ENCODE measurements at regions not wholly inside any gene's neighbourhood (a gene's known extent, or its start where the extent isn't known, plus 50 kb on each side); places are given as distances from the start of the nearest gene placed in this dataset.

DNA sequence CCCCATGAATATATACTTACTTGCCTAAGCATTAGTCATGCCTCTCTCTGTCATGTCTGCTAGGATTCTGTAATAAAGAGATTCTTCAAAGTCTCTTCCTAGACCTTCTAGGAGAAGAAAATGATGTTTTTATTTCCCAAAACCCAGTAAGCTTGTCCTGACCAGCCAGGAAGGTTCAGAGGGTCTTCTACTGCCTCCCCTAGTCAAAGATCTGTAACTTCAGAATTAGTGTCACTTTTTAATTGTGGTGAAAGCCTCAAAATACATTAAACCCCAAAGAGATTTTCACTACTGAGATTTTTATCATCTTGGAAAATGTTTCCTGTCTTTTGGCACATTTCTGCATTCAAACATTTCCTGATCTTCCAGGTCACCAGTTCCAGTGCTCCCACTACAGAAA lies 232.9 kb upstream of the STK17B start:
- Histone ChIP-seq H3K27me3 (ENCODE audit: insufficient read depth, low read length) (no peaks in the 10 kb centered on the region), H3K9ac (ENCODE audit: low read length) (no peak overlapping the region), H3K79me2 (ENCODE audit: insufficient read depth, low read length) (no peaks in the 10 kb centered on the region), H4K20me1 (ENCODE audit: insufficient read depth) (no peaks in the 10 kb centered on the region), H3K27ac (ENCODE audit: low read depth, low read length) (no peak overlapping the region), H2AFZ (ENCODE audit: low read depth, low read length, poor library complexity, severe bottlenecking) (no peak overlapping the region), H3K4me2 (ENCODE audit: low read length) (no peak overlapping the region), H3K9me2 (ENCODE audit: insufficient read depth) (no peaks in the 10 kb centered on the region), H3K9me3 (ENCODE audit: control insufficient read depth in 1 of 2, insufficient read depth in 1 of 2, low read depth in 1 of 2, low read length in 2 of 2) (no peaks in the 10 kb centered on the region), H3K36me3 (ENCODE audit: control insufficient read depth in 1 of 2, insufficient read depth in 2 of 2, low read length in 2 of 2) (no peaks in the 10 kb centered on the region), H3K4me1 (ENCODE audit: control insufficient read depth in 1 of 2, insufficient read depth in 2 of 2, low read length in 2 of 2) (peaks cover 2 to 4% of the 10 kb centered on the region in 2 experiments; a peak in 1 of 4 replicates), H3K4me3 (replicated peaks in 1 of 2; ENCODE audit: low read depth in 1 of 2, low read length in 2 of 2) (no peak overlapping the region)
- DNase-seq (ENCODE audit: low read depth, low spot score) = no peak
- intact Hi-C loops (cut with micrococcal nuclease) = no loop called here
- ChIA-PET CTCF (interaction anchor here (0.9 kb wide), 1 partner anchor 67 kb away, joined by 5 read pairs; no protein-coding TSS in a partner anchor), RAD21 (ENCODE audit: low non-redundant PET in 1 of 2, low total read pairs in 2 of 2, uncharacterized antibody in 2 of 2, unreplicated experiment in 2 of 2) (no interaction called here), POLR2A (no interaction called here)
- no peak for TF ChIP-seq RAD21 (IDR thresholded peaks at IDR 0.05; ENCODE audit: low read depth)
- ATAC-seq = no peak
- no TSS peak for BruUV-seq (replicated peaks)

DNA sequence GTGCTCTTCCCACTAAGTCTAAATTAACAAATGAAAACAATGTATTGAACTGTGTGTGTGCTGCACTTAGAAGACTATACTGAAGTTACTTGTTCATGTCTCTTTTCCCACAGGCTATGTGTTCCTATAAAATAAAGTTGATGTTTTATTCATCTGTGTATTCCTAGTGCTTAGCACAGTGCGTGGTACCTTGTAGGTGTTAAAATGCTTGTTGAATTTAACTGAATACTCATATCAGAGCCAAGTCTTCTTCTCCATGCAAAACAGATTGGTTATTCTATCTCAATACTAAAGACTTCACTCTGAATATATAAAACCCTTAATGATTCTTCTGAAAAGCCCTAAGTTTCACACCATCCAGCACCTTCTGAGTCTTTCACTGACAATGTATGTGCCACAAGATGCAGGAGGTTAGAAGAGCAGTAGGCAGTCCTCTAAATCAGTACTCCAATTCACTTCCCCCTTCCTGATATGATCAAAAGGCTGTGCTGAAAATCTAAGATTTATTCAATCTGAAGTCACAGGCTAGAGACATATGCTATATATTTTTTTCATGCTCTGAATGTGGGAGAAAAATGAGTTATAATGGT lies 231.7 kb upstream of the CCDC150 start:
- Histone ChIP-seq H3K4me3 (replicated peaks in 1 of 2; ENCODE audit: low read depth in 1 of 2, low read length in 2 of 2) (no peak overlapping the region), H3K27me3 (ENCODE audit: insufficient read depth, low read length) (no peaks in the 10 kb centered on the region), H4K20me1 (ENCODE audit: insufficient read depth) (no peaks in the 10 kb centered on the region), H3K36me3 (ENCODE audit: control insufficient read depth in 1 of 2, insufficient read depth in 2 of 2, low read length in 2 of 2) (no peaks in the 10 kb centered on the region), H2AFZ (ENCODE audit: low read depth, low read length, poor library complexity, severe bottlenecking) (no peak overlapping the region), H3K4me1 (ENCODE audit: control insufficient read depth in 1 of 2, insufficient read depth in 2 of 2, low read length in 2 of 2) (no peaks in the 10 kb centered on the region), H3K9me2 (ENCODE audit: insufficient read depth) (no peaks in the 10 kb centered on the region), H3K27ac (ENCODE audit: low read depth, low read length) (no peak overlapping the region), H3K79me2 (ENCODE audit: insufficient read depth, low read length) (no peaks in the 10 kb centered on the region), H3K4me2 (ENCODE audit: low read length) (no peak overlapping the region), H3K9ac (ENCODE audit: low read length) (no peak overlapping the region), H3K9me3 (ENCODE audit: control insufficient read depth in 1 of 2, insufficient read depth in 1 of 2, low read depth in 1 of 2, low read length in 2 of 2) (no peaks in the 10 kb centered on the region)
- CTCF ChIA-PET = no interaction called here
- RAD21 ChIA-PET (ENCODE audit: low non-redundant PET in 1 of 2, low total read pairs in 2 of 2, uncharacterized antibody in 2 of 2, unreplicated experiment in 2 of 2) = no interaction called here
- no peak for ATAC-seq
- no peak for TF ChIP-seq EZH2 (IDR thresholded peaks at IDR 0.05)
- TF ChIP-seq JUND (IDR thresholded peaks at IDR 0.05) = no peak
- intact Hi-C loops (cut with micrococcal nuclease) = no loop called here
- BruUV-seq (replicated peaks) = no TSS peak
- no peak for DNase-seq (ENCODE audit: low read depth, low spot score)
- POLR2A ChIA-PET = no interaction called here

GRCh38 chr2:196409376-196409775 lies 230.1 kb upstream of the CCDC150 start:
- Histone ChIP-seq H3K9ac (ENCODE audit: low read length) (no peak overlapping the region), H2AFZ (ENCODE audit: low read depth, low read length, poor library complexity, severe bottlenecking) (no peak overlapping the region), H3K4me3 (replicated peaks in 1 of 2; ENCODE audit: low read depth in 1 of 2, low read length in 2 of 2) (no peak overlapping the region), H3K4me1 (ENCODE audit: control insufficient read depth in 1 of 2, insufficient read depth in 2 of 2, low read length in 2 of 2) (no peaks in the 10 kb centered on the region), H3K27ac (ENCODE audit: low read depth, low read length) (no peak overlapping the region), H3K79me2 (ENCODE audit: insufficient read depth, low read length) (no peaks in the 10 kb centered on the region), H3K9me2 (ENCODE audit: insufficient read depth) (no peaks in the 10 kb centered on the region), H4K20me1 (ENCODE audit: insufficient read depth) (no peaks in the 10 kb centered on the region), H3K27me3 (ENCODE audit: insufficient read depth, low read length) (no peaks in the 10 kb centered on the region), H3K4me2 (ENCODE audit: low read length) (no peak overlapping the region), H3K9me3 (ENCODE audit: control insufficient read depth in 1 of 2, insufficient read depth in 1 of 2, low read depth in 1 of 2, low read length in 2 of 2) (no peaks in the 10 kb centered on the region), H3K36me3 (ENCODE audit: control insufficient read depth in 1 of 2, insufficient read depth in 2 of 2, low read length in 2 of 2) (no peaks in the 10 kb centered on the region)
- intact Hi-C loops (cut with micrococcal nuclease) = no loop called here
- no peak for ATAC-seq
- ChIA-PET RAD21 (ENCODE audit: low non-redundant PET in 1 of 2, low total read pairs in 2 of 2, uncharacterized antibody in 2 of 2, unreplicated experiment in 2 of 2) (no interaction called here), CTCF (no interaction called here), POLR2A (no interaction called here)
- BruUV-seq (replicated peaks) = no TSS peak
- no peak for DNase-seq (ENCODE audit: low read depth, low spot score)
- TF ChIP-seq YY1 (IDR thresholded peaks at IDR 0.05; ENCODE audit: extremely low read depth, insufficient replicate concordance, low read depth, low read length) = no peak
- no peak for TF ChIP-seq SRF (IDR thresholded peaks at IDR 0.05; ENCODE audit: low read depth)
- TF ChIP-seq ELF1 (IDR thresholded peaks at IDR 0.05; ENCODE audit: borderline replicate concordance, low read depth) = no peak
- no peak for TF ChIP-seq REST (IDR thresholded peaks at IDR 0.05; ENCODE audit: low read depth)
- no peak for TF ChIP-seq RAD21 (IDR thresholded peaks at IDR 0.05; ENCODE audit: low read depth)
- no peak for TF ChIP-seq SP1 (IDR thresholded peaks at IDR 0.05; ENCODE audit: low read depth)
- TF ChIP-seq ATF3 (IDR thresholded peaks at IDR 0.05) = no peak
- TF ChIP-seq POLR2AphosphoS5 (IDR thresholded peaks at IDR 0.05; ENCODE audit: low read depth, low read length) = no peak
- no peak for TF ChIP-seq POLR2A (IDR thresholded peaks at IDR 0.05; ENCODE audit: borderline replicate concordance, extremely low read depth, insufficient read depth, insufficient read length)

All from HCT116 (cell line).